HG03378 (cell line): ENCODE measurements at regions not wholly inside any gene's neighbourhood (a gene's known extent, or its start where the extent isn't known, plus 50 kb on each side); places are given as distances from the start of the nearest gene placed in this dataset.
"Not testable (repeated sequence)": the region's sequence is repeated elsewhere in the genome, so short reads cannot be mapped to it uniquely, and the experiment has no call there.

Experiments used
- ATAC-seq: cut with Tn5 transposase; IDR thresholded peaks from one replicate; pipeline ENCODE4 v1.9.1; 2021; ENCODE audit warnings: mild to moderate bottlenecking, moderate library complexity; ENCODE audit not compliant: unreplicated experiment

GRCh38 chr20:53800883-53801604 is 207.4 kb upstream of the ZNF217 start:
- ATAC-seq = no peak

- ATAC-seq = no peak
These were observed 206.8 kb upstream of the ZNF217 start for GRCh38 chr20:53800418-53800817.

- no peak for ATAC-seq
These were observed 203.4 kb upstream of the ZNF217 start for GRCh38 chr20:53797085-53797484.

- ATAC-seq = no peak
These were observed 201.5 kb upstream of the ZNF217 start for GRCh38 chr20:53795170-53795569.

GRCh38 chr20:53794529-53795115 is 201.0 kb upstream of the ZNF217 start:
- no peak for ATAC-seq

GRCh38 chr20:53793783-53794383 is 200.2 kb upstream of the ZNF217 start:
- ATAC-seq = no peak

- no peak for ATAC-seq
These were observed 199.4 kb upstream of the ZNF217 start for GRCh38 chr20:53792946-53793536.

- ATAC-seq = no peak
These were observed 196.5 kb upstream of the ZNF217 start for GRCh38 chr20:53789989-53790675.

- no peak for ATAC-seq
These were observed 194.8 kb upstream of the ZNF217 start for GRCh38 chr20:53788253-53789022.

GRCh38 chr20:53787491-53787931 is 193.9 kb upstream of the ZNF217 start:
- ATAC-seq = not testable (repeated sequence)

- ATAC-seq = no peak
These were observed 193.0 kb upstream of the ZNF217 start for GRCh38 chr20:53786445-53787267.

- ATAC-seq = no peak
These were observed 192.4 kb upstream of the ZNF217 start for GRCh38 chr20:53786071-53786444.

- ATAC-seq = no peak
These were observed 191.7 kb upstream of the ZNF217 start for GRCh38 chr20:53785320-53785719.

- no peak for ATAC-seq
These were observed 190.1 kb upstream of the ZNF217 start for GRCh38 chr20:53783768-53784167.

GRCh38 chr20:53782612-53783246 is 189.1 kb upstream of the ZNF217 start:
- ATAC-seq = no peak

GRCh38 chr20:53779822-53780221 is 186.2 kb upstream of the ZNF217 start:
- no peak for ATAC-seq

- no peak for ATAC-seq
These were observed 185.1 kb upstream of the ZNF217 start for GRCh38 chr20:53778736-53779135.

- no peak for ATAC-seq
These were observed 184.4 kb upstream of the ZNF217 start for GRCh38 chr20:53778041-53778516.

GRCh38 chr20:53777402-53777801 is 183.8 kb upstream of the ZNF217 start:
- not testable (repeated sequence) for ATAC-seq
